ENCODE measurements at regions not wholly inside any gene's neighbourhood (a gene's known extent, or its start where the extent isn't known, plus 50 kb on each side); places are given as distances from the start of the nearest gene placed in this dataset.

GRCh38 chr3:31029706-31030105 lies 135.2 kb upstream of the GADL1 start:
- no peak for TF ChIP-seq JUN (IDR thresholded peaks at IDR 0.05; ENCODE audit: borderline replicate concordance, insufficient read depth, insufficient read length, low read depth)
- TF ChIP-seq CTCF (IDR thresholded peaks at IDR 0.05; ENCODE audit: extremely low read depth in 1 of 2, insufficient read depth in 1 of 2, low read depth in 1 of 2, low read length in 2 of 2), result no peak
- TF ChIP-seq POLR2A (IDR thresholded peaks at IDR 0.05; ENCODE audit: low read depth, low read length), result no peak

Measured in endothelial cell of umbilical vein (primary cell).